GM21529 (cell line): ENCODE measurements at regions not wholly inside any gene's neighbourhood (a gene's known extent, or its start where the extent isn't known, plus 50 kb on each side); places are given as distances from the start of the nearest gene placed in this dataset.

Experiments used
- ATAC-seq: cut with Tn5 transposase; IDR thresholded peaks from one replicate; pipeline ENCODE4 v1.9.1; 2021; ENCODE audit not compliant: unreplicated experiment

DNA sequence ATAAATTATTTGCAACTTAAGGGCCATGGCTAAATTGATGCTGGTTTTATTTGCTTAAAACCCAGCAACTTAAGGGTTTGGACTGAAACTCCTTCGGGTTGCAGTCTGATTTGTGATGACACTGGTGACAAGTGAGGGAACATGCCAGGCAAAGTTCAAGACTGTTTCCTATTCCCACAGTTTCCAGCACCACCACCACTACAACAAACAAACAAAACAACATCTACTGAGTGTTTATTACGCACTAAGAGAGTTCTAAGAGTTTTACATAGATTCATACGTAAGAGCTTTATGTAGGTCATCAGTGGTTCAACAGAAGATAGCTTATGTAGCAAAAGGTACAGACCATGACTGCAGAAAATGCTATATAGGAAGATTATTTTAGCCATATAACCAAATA is 1582.1 kb downstream of the BRINP3 start:
- ATAC-seq, result no peak

DNA sequence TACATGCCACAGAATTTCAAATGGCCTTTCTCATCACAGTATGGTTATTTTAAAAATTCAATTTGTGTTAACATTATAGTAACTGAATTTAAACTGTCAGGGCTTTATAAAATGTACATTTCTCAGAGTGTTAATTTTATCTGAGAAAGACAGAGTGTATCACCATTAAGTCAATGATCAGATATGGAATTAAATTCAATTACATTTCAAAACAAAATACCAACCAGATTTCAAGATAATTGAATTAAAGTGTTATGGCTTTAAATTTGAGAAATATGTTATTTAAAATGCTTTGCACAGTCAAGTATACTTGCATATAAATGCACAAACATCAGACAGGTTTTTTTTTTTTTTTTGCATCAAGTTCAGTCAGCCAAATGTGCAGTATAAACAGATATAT is 1574.4 kb downstream of the BRINP3 start:
- no peak for ATAC-seq

DNA sequence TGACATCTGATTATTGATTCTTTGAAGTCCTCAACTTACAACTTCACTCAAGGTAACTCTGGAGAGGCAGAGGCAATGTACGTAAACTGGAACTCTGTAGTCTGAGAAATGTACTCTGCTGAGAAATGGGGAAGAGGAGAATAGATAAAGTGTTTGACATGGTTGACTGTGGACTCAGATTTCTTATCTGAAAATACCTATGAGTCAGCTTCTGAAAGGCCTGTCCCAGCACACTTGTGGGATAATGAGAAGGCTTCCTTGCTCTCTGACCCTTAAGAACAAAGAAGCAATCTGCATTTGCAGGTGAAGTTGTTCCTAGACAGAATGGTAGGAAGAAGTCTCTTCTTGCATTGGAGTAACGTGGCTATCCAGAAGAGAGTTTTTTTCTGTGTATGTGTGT is 1573.5 kb downstream of the BRINP3 start:
- ATAC-seq, result no peak

DNA sequence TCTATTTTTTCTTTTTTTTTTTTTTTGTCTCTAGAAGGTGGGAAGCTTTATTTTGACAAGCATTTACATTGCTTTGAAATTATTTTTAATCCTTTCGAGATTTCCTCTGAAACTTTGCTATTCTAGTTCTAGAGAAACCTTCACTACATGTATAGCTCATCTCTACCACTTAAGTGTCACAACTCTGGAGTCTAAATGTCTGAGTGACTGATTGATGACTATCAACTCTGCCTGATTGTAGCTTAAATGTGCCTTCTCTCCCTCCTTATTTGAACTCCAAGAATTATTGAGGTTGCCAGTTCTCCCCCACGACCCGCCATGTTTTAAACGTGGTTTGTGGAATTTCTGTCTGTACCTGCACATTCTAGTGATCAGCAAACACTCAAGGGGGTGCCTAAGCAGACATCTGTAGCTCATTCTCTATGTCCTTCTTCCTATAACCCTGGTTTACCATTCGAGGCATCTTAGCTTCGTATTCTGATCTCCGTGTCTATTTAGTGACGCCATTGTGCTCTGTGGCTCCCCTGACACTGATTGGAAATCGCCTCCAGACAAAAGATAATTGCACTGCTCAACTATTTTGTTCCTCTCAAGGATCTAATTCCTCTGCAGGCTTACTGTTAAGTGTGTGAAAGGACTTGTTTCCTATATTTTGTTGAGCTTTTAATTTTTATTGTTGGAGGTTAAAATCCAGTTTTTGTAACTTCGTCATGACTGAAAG is 1570.6 kb downstream of the BRINP3 start:
- ATAC-seq, result no peak

DNA sequence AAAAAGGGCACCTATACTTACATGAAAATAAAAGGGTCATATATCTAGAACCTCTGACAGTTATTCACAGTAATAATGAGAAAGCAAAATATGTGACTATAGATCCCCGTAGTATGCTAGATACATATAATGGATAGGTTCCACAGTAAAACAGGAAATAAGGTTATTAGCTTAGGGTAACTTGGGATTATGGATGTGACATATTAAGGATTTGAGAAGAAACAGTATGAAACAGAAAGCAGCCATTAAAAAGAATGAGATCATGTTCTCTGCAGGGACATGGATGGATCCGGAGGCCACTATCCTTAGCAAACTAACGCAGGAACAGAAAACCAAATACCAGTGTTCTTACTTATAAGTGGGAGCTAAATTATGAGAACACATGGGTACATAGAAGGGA is 1547.3 kb downstream of the BRINP3 start:
- no peak for ATAC-seq

DNA sequence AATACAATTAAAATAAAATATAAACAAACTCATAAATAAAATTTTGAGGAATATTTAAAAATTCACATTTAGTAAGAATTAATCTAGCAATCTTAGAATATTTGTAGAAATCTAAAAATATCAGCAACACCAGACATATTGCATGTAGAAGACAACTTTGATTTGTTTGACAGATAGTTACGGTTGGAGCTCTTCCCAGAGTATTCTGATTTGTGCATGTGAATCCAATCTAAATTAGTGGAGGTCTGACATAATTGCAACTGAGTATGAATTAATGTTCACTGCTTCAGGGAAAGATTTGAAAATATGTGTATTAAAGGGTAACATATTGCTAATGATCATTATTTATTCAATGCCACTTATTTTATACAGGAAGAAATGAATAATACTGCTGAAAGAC is 1546.2 kb downstream of the BRINP3 start:
- no peak for ATAC-seq

DNA sequence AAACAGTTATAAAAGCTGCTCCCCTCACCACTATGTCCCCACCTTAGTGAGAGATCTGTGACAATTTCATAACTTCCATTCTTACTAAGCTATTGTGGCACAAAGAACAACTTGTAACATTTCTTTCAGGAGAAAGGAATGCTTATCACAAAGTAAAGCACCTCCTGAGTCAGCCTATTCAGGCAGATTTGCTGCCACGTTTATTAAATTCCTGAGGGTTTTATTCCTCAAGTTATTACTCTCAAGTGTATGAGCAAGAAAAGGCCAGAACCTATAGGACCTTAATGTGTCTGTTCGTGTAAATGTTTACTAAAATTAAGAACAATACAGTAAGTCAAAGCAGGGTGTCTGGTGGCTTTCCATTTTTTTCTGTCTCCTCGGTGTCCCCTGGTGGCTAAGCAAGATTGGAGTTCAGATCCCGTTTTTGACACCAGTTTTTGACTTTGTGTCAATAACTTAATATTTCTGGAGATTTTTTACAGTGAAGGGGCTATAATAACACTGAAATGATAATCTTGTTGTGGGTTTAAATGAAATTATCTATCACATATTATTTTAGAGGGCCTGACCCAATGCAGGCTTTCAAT is 1539.6 kb downstream of the BRINP3 start:
- no peak for ATAC-seq

DNA sequence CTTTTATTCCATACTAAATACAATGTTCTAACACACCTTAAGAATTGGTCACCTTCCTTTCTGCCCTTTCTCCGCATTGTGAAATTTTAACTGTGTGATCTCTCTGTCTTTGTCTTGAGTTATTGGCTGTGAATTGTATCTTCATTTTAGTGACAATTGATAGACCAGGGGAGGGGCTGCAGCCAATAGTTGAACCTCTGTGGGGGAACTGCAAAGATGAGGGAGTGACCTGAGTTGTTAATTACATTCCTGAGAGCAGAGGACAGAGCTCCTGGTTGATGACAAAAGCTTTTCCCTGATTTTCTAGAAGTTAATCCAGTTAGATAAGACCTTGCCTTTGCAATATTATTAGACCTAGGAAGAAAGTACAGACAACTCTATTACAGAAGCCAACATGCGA is 1535.7 kb downstream of the BRINP3 start:
- no peak for ATAC-seq

DNA sequence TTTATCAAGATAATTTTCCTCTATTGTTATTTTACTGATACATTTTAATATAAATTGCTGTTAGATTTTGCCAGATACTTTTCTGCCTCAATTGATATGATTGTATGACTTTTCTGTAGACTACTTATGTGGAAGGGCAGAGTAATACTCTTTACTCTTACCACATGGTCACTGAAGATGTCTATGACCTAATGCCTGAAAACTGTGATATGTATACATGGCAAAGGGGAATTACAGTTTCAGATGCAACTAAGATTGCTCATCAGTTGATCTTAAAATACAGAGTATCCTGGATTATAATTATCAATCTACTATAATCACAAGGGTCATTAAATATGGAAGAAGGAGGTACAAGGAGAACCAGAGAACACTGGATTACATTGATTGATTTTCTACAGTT is 1528.0 kb downstream of the BRINP3 start:
- ATAC-seq, result no peak

DNA sequence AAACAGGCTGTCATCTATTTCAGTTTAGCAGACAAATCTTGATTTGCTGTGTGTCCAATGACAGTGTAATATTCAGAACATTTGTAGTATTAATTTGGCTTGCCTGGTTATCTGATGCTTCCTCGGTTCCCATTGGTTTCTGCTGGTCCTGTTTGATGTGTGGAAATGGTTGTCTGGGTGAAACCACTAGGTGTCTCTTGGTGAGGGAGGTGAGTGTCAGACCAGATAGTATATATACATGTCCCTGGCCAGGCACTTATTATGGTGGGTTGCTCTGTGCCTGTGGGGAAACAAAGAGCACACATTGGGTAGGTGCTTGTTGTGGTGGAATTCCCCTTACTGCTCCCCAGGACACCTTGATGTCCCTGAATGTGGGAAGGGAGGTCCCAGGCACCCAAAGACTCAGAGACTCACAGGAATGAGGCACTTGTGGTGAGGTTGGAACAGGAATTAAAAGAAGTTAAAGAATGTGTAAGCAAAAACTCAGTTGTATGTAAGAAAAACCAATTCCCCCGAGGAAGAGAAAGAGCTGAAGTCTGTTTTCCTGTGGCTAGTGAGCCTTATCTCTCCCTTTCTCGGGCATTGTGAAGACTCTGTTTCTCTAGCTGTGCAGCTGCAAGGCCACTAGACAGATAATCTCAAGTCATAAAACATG is 1519.1 kb downstream of the BRINP3 start:
- no peak for ATAC-seq

DNA sequence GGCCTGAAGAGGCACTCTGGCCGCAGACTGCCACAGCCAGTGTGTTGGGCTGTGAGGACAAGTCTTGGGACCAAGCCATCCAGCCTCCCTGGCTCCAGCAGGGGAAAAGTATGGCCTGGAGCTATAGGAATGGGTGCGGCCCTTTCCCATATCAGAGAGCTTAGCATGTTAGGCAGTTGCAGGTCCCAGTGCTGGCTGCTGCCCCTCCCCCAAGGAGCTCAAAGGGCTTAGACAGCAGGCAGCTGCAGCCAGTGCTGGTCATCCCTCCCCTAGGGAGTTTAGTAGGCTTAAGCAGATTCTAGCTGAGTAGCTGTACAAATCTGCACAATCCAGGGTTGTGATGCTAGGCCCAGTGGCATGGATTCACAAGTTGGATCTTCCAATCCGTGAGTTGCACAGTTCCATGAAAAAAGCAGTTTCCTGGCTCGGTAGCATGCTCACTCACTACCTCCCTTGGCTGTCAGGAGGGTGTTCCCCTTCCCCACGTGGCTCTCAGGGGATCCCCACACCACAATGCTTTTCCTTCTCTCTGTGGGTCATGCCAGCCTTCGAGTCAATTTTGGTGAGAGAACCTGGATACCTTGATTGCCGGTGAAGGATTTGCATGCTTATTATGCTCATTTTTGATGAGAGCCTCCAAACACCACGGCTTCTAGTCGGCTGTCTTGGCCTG is 1490.8 kb downstream of the BRINP3 start:
- ATAC-seq, result no peak

DNA sequence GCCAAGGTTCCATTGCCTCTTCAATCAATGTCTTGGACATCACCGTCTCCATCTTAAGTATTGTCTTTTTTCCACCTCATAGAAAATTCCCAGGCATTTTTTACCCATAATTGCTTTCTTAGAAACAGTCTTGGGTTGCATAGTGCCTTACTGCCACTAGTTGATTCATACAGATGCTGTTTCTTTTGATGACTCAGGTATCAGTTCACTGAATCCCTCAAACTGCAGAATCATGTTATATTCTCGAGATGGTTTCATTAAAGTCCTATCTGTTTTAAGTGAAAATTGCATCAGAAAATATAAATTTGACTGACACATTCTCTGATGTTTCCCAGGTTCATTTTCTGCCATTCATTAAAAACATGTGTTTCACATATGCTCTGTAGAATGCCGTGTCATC is 1489.1 kb downstream of the BRINP3 start:
- ATAC-seq, result no peak

DNA sequence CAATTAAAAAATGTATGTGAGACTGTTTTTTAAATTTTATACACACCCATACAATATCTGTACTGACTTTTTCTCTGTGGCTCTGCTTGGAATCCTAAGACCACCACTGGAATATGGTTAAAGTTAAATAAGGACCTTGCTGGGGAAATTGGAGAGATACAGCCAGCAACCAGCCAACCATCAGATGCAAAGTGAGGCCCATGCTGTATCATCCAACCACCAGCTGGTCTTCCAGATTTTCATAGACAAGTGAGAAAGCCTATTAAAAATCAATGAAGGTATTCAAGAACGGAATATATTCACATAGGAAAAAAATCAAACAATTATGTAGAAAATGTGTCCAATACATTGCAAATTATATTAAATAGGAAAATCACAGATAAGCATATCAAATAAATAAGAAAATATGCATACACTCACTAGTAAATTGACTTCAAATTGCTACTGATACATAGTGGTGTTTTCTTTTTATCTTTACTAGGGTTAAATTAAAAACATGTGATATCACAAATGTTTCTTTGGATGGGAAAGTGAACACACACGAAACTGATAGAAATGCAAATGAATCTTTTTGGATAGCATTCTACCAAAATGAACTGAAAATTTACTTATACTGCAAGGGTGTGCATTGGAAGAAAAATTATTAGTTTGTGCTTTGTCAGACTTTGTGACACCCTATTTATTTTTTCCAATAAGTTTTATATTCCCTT is 1486.3 kb downstream of the BRINP3 start:
- ATAC-seq, result no peak

DNA sequence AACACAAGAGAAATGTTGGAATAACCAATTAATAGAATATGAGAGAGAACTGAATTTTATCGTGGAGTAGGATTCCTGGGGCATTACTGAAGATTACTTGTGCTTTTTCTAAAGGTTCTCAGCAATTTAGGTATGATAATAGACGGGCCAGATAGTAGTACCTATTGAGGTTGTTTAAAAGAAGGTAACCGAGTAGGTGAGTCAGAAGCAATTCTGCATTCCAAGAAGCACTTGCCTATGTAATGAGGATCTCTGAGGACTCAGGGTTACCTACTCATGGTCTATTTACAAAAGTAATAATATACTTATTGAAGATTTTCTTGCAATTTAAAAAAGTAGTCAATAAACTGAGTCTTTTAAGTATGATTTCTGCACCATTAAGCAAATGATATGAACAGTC is 1469.8 kb downstream of the BRINP3 start:
- ATAC-seq, result no peak

DNA sequence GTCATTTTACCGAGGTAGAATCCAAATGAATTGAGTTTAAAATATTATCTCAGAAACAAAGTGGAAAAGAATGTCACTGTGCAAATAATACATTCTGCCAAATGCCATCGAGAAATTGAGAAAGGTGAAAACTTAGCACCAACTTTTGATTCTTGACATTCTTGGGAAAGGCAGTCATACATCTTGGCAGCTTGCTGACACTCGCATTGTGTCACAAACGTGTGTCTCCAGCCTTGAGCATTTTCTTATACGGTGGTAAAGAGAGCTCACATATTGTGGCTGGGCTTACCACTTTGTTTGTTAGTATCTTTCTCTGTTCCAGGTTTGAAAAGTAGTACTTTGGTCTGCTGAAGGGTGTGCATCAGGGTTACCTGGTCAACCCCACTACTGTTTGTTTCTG is 1456.1 kb downstream of the BRINP3 start:
- no peak for ATAC-seq

DNA sequence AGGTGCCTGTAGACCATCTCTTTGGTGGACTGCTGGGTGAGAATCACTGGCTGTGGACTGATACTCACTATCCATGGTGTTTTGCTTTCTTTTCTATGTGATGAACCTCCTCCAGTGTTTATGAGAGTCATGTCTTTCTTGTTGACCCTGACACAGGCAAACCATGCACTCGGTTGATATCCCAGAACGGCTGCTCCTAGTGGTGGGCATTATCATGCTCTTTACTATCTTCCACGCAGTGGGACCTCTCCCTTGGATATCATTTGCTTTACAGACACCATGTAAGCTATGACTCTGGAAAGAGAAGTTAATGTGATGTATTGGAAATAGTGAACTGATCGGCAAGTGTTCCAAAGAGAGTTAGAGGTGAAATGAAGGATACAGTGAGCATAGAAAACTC is 1455.6 kb downstream of the BRINP3 start:
- no peak for ATAC-seq

DNA sequence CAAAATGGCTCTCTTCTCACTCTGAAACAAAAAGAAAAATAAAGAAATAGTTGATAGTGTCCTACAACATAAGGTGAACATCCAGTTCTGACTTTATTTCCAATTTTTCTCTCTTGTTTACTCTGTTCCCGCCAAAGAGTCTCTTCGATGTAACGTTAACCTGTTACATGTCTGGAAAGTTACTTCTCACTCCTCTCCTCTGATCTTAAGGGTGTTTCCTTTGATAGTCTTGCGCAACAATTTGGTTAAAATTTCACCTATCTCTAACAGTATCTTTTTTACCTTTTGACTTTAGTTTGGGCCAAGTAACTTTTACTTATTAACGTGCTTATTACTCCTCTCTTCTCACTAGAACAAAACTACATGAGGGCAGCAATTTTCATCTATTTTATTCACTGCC is 1450.2 kb downstream of the BRINP3 start:
- no peak for ATAC-seq

DNA sequence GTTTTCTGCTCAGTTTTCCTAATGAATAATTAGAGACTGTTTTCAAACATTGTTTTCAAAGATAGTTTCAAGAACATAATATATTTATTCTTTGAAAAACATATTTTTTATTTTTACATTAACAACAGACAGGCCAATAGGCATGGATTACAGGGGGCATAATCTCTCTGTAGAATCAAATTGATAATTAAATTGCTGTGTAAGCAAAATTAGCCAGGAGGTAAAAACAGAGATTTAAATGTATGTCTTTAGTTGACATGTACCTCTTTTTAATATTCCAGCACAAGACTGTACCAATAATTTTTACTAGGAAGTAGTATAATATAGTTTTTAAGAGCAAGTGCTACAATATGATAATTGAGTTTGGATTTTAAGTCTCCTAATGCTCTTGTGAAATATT is 1444.5 kb downstream of the BRINP3 start:
- ATAC-seq, result no peak

DNA sequence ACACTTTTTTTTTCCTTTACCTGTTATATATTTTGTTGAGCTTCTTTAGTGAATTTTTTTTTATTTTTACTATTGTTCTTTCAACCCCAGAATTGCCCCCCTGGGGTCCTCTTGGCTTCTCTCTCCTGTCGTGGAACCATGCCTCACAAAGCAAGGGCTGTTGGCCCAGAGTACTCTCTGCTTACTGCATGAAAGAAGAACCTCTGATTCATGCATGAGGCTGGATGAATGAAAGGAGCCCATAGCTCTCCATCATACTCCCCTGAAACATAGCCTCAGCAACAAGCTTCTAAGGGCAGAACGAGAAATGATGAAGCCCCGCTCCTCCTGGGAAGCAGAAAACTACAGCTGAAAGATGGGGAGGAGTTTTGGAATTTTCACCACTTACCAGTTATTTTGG is 1441.0 kb downstream of the BRINP3 start:
- ATAC-seq, result no peak

DNA sequence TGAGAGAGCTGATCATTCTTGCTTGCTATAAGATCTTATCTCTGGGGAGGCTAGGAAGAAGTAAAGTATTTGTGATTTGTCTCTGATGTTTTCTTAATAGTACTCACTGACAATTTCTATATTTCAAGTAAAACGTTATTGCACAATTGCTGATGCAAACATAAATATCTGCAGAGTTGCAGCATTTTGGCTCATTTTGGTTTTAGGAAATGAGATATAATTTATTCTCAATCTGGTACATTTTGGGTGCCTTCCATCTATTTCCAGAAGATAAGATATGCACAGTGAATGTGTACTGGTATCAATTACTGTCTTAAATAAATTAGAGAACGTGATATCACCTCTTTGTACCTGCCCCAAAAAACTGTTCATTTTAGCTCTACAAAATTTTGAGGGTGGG is 1431.5 kb downstream of the BRINP3 start:
- no peak for ATAC-seq

DNA sequence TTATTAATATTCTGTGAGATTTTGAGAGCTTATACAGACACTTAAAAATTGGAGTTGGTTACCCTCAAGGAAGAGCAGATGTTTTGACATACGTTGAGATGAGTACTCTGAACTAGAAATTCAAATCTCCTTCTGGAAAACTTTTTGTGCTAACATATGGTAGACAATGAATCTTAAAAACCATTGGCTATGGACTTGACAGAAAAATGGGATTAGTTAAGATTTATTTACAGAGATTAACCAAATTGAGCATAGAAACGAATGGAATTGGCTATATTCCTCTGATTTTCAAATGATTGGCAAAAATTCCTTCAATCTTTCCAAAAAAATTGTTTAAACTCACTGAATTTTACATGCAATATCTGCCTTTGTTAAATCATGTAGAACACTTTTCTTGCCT is 1392.9 kb downstream of the BRINP3 start:
- ATAC-seq, result no peak
